ENCODE measurements at regions not wholly inside any gene's neighbourhood (a gene's known extent, or its start where the extent isn't known, plus 50 kb on each side); places are given as distances from the start of the nearest gene placed in this dataset.
A peak's percentile ranks its signal among the peaks of the same experiment; 100 is the strongest.

GRCh38 chr6:84486526-84486925 is 259.1 kb upstream of the CEP162 start:
- H3K4me3 ChIP-seq (ENCODE audit: low read depth, low read length), result no peak overlapping the region
- H3K27ac ChIP-seq, result no peak overlapping the region
- no peak for TF ChIP-seq CTCF (IDR thresholded peaks at IDR 0.05; ENCODE audit: low read depth, low read length)
- no peak for DNase-seq
- no peaks in the 10 kb centered on the region for H3K9me3 ChIP-seq (ENCODE audit: severe bottlenecking)
- H3K27me3 ChIP-seq (ENCODE audit: insufficient read depth, low read depth, severe bottlenecking), result no peaks in the 10 kb centered on the region
- no peaks in the 10 kb centered on the region for H3K36me3 ChIP-seq

DNA sequence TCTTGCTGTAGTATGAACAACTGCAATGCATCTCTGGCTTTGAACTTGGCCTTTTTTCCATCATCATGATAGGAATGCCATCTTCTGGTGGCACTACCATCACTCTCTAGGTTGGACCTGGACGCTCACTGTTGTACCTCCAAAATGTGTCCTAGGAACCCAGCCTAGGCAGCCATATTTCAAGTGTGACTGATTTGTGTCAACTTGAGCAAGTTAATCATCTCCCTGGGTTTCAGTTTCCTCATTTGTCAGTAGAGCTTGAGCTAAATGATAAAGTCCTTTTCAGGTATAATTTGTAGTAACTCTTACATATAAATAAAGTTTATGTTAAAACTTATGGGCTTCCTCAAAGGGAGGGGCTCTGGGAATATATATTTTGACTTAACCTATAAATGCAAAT is 241.7 kb upstream of the CEP162 start:
- no peaks in the 10 kb centered on the region for H3K27me3 ChIP-seq (ENCODE audit: insufficient read depth, low read depth, severe bottlenecking)
- no peak overlapping the region for H3K4me3 ChIP-seq (ENCODE audit: low read depth, low read length)
- no peak for DNase-seq
- H3K36me3 ChIP-seq, result no peaks in the 10 kb centered on the region
- no peak overlapping the region for H3K27ac ChIP-seq
- H3K9me3 ChIP-seq (ENCODE audit: severe bottlenecking), result no peaks in the 10 kb centered on the region
- TF ChIP-seq CTCF (IDR thresholded peaks at IDR 0.05; ENCODE audit: low read depth, low read length), result no peak

- no peak for TF ChIP-seq CTCF (IDR thresholded peaks at IDR 0.05; ENCODE audit: low read depth, low read length)
- no peak overlapping the region for H3K27ac ChIP-seq
- H3K36me3 ChIP-seq, result no peaks in the 10 kb centered on the region
- no peak overlapping the region for H3K4me3 ChIP-seq (ENCODE audit: low read depth, low read length)
- no peak for DNase-seq
- no peaks in the 10 kb centered on the region for H3K9me3 ChIP-seq (ENCODE audit: severe bottlenecking)
- no peaks in the 10 kb centered on the region for H3K27me3 ChIP-seq (ENCODE audit: insufficient read depth, low read depth, severe bottlenecking)
Observed at GRCh38 chr6:84467296-84467695, 239.9 kb upstream of the CEP162 start.

- H3K27ac ChIP-seq, result no peak overlapping the region
Observed at GRCh38 chr6:84466511-84466910, 239.1 kb upstream of the CEP162 start.

DNA sequence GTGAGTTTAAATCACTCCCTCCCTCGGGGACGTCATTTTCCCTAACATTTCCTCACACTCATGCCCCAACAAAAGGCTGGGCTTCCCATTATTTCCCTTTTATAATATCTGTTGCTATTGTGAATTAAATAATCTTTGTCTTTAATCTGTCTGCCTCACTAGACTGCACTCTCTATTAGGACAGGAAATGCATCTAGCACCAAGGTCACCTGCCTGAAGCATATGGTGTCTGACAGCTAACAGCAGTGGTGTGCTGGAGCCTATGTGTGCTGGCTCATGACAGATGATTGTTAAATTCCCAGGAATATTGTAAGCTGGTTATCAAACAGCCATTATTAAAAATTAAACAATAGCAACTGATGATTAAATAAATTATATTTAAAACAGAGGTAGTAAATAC is 237.0 kb upstream of the CEP162 start:
- Histone ChIP-seq H3K4me3 (ENCODE audit: low read depth, low read length) (no peak overlapping the region), H3K36me3 (no peaks in the 10 kb centered on the region), H3K9me3 (ENCODE audit: severe bottlenecking) (no peaks in the 10 kb centered on the region), H3K27me3 (ENCODE audit: insufficient read depth, low read depth, severe bottlenecking) (no peaks in the 10 kb centered on the region), H3K27ac (peak overlapping the region; percentile 73)
- no peak for TF ChIP-seq CTCF (IDR thresholded peaks at IDR 0.05; ENCODE audit: low read depth, low read length)
- DNase-seq, result peak; percentile 39

More at GRCh38 chr6:84466511-84466910, 239.1 kb upstream of the CEP162 start:
- Histone ChIP-seq H3K27me3 (ENCODE audit: insufficient read depth, low read depth, severe bottlenecking) (no peaks in the 10 kb centered on the region), H3K36me3 (no peaks in the 10 kb centered on the region), H3K9me3 (ENCODE audit: severe bottlenecking) (no peaks in the 10 kb centered on the region), H3K4me3 (ENCODE audit: low read depth, low read length) (no peak overlapping the region)
- TF ChIP-seq CTCF (IDR thresholded peaks at IDR 0.05; ENCODE audit: low read depth, low read length), result no peak
- peak; percentile 21 for DNase-seq

DNA sequence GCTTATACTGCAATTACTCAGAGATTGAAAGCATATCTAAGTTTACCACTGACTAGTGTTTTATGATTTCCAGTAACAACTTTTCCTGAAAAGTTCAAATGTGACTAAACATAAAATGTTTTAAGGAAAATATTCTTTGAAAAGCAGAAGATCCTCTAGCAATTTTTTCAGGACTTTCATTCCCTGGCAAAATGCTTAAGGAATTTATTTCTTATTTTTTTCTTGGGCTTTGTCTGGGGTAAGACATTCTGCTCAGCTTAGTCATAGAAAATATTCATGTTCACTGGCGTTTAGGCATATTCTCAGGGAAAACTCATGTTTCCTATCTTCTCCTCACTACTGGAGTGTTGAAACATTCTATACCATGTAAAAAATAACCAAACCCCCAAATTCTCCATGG is 235.3 kb upstream of the CEP162 start:
- Histone ChIP-seq H3K9me3 (ENCODE audit: severe bottlenecking) (no peaks in the 10 kb centered on the region), H3K4me3 (ENCODE audit: low read depth, low read length) (no peak overlapping the region), H3K36me3 (no peaks in the 10 kb centered on the region), H3K27ac (no peak overlapping the region), H3K27me3 (ENCODE audit: insufficient read depth, low read depth, severe bottlenecking) (no peaks in the 10 kb centered on the region)
- no peak for TF ChIP-seq CTCF (IDR thresholded peaks at IDR 0.05; ENCODE audit: low read depth, low read length)
- DNase-seq, result no peak

All from WERI-Rb-1 (cell line).